ENCODE measurements at regions not wholly inside any gene's neighbourhood (a gene's known extent, or its start where the extent isn't known, plus 50 kb on each side); places are given as distances from the start of the nearest gene placed in this dataset.
A peak's percentile ranks its signal among the peaks of the same experiment; 100 is the strongest.

DNA sequence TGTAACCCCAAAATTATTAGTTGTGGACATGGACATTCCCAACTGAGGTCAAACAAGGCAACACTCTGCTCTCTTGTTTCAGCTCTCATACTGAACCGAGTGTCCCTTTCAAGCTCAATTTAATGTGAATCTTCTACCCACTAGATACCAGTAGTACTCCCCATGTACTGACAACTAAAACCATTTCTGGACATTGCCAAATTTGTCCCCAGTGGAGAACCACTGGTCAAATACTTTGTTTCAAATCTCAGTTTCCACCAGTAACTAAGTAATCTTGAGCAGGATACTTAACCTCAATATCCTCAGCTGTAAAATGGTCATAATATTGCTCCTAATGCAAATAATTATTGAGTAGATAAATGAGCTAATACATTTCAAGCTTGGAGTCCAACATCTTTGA is 566.0 kb downstream of the ZIC1 start:
- Mint-ChIP-seq H3K9me3 (peaks cover 7% of the 10 kb centered on the region), H3K27ac (ENCODE audit: unreplicated experiment) (no peak overlapping the region), H3K36me3 (ENCODE audit: low read depth) (peaks cover 7% of the 10 kb centered on the region), H3K27me3 (ENCODE audit: low read depth) (no peaks in the 10 kb centered on the region), H3K4me1 (no peaks in the 10 kb centered on the region), H3K4me3 (no peak overlapping the region)
- no peak for DNase-seq (ENCODE audit: low read depth, low spot score)
- TF ChIP-seq, protein P1, sequence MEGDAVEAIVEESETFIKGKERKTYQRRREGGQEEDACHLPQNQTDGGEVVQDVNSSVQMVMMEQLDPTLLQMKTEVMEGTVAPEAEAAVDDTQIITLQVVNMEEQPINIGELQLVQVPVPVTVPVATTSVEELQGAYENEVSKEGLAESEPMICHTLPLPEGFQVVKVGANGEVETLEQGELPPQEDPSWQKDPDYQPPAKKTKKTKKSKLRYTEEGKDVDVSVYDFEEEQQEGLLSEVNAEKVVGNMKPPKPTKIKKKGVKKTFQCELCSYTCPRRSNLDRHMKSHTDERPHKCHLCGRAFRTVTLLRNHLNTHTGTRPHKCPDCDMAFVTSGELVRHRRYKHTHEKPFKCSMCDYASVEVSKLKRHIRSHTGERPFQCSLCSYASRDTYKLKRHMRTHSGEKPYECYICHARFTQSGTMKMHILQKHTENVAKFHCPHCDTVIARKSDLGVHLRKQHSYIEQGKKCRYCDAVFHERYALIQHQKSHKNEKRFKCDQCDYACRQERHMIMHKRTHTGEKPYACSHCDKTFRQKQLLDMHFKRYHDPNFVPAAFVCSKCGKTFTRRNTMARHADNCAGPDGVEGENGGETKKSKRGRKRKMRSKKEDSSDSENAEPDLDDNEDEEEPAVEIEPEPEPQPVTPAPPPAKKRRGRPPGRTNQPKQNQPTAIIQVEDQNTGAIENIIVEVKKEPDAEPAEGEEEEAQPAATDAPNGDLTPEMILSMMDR (conservative IDR thresholded peaks at IDR 0.05), result no peak

GRCh38 chr3:147977001-147977400 is 567.8 kb downstream of the ZIC1 start:
- Mint-ChIP-seq H3K36me3 (ENCODE audit: low read depth) (peaks cover 4% of the 10 kb centered on the region), H3K9me3 (peaks cover 7% of the 10 kb centered on the region), H3K4me1 (no peaks in the 10 kb centered on the region), H3K27me3 (ENCODE audit: low read depth) (no peaks in the 10 kb centered on the region), H3K27ac (ENCODE audit: unreplicated experiment) (no peak overlapping the region), H3K4me3 (no peak overlapping the region)
- TF ChIP-seq, protein P1 (conservative IDR thresholded peaks at IDR 0.05), result no peak
- DNase-seq (ENCODE audit: low read depth, low spot score), result no peak

DNA sequence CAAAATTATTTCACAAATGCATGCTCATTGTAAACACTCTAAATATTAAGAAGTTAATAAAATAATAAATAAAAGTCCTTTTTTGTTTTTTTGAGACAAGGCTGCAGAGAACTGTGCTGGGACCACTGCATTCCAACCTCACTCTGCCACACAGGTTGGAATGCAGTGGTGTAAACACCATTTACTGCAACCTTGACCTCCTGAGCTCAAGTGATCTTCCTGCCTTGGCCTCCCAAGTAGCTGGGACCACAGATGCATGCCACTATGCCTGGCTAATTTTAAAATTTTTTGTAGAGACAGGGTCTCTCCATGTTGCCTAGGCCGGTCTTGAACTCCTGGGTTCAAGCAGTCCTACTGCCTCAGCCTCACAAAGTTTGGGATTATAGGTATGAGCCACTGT is 578.4 kb downstream of the ZIC1 start:
- peaks cover 2% of the 10 kb centered on the region for H3K36me3 Mint-ChIP-seq (ENCODE audit: low read depth)
- DNase-seq (ENCODE audit: low read depth, low spot score), result no peak
- H3K27me3 Mint-ChIP-seq (ENCODE audit: low read depth), result no peaks in the 10 kb centered on the region
- no peak overlapping the region for H3K27ac Mint-ChIP-seq (ENCODE audit: unreplicated experiment)
- H3K4me3 Mint-ChIP-seq, result no peak overlapping the region
- H3K9me3 Mint-ChIP-seq, result peaks cover 2% of the 10 kb centered on the region
- peaks cover 4% of the 10 kb centered on the region for H3K4me1 Mint-ChIP-seq
- TF ChIP-seq, protein P1 (conservative IDR thresholded peaks at IDR 0.05), result no peak

DNA sequence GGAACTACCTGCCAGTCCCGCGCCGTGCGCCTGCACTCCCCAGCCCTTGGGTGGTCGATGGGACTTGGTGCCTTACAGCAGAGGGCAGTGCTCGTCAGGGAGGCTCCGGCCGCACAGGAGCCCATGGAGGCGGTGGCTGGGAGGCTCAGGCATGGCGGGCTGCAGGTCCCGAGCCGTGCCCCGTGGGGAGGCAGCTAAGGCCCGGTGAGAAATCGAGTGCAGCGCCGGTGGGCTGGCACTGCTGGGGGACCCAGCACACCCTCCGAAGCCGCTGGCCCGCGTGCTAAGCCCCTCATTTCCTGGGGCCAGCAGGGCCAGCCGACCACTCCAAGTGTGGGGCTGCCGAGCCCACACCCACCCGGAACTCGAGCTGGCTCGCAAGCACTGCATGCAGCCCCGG is 580.2 kb downstream of the ZIC1 start:
- Mint-ChIP-seq H3K4me3 (no peak overlapping the region), H3K27me3 (ENCODE audit: low read depth) (no peaks in the 10 kb centered on the region), H3K36me3 (ENCODE audit: low read depth) (peaks cover 2% of the 10 kb centered on the region), H3K27ac (ENCODE audit: unreplicated experiment) (no peak overlapping the region), H3K9me3 (peaks cover 2% of the 10 kb centered on the region), H3K4me1 (peaks cover 4% of the 10 kb centered on the region)
- TF ChIP-seq, protein P1 (conservative IDR thresholded peaks at IDR 0.05), result no peak
- no peak for DNase-seq (ENCODE audit: low read depth, low spot score)

- Mint-ChIP-seq H3K4me1 (peaks cover 30% of the 10 kb centered on the region), H3K4me3 (no peak overlapping the region), H3K36me3 (ENCODE audit: low read depth) (peaks cover 14% of the 10 kb centered on the region), H3K27me3 (ENCODE audit: low read depth) (no peaks in the 10 kb centered on the region), H3K9me3 (no peaks in the 10 kb centered on the region), H3K27ac (ENCODE audit: unreplicated experiment) (no peak overlapping the region)
- DNase-seq (ENCODE audit: low read depth, low spot score), result no peak
- TF ChIP-seq, protein P1 (conservative IDR thresholded peaks at IDR 0.05), result no peak
Measured at GRCh38 chr3:148002705-148003205, 593.6 kb downstream of the ZIC1 start.

- no peak for DNase-seq (ENCODE audit: low read depth, low spot score)
- Mint-ChIP-seq H3K4me3 (peak overlapping the region; percentile 61), H3K4me1 (peaks cover 30% of the 10 kb centered on the region), H3K9me3 (peaks cover 3% of the 10 kb centered on the region), H3K36me3 (ENCODE audit: low read depth) (peaks cover 8% of the 10 kb centered on the region), H3K27ac (ENCODE audit: unreplicated experiment) (no peak overlapping the region), H3K27me3 (ENCODE audit: low read depth) (no peaks in the 10 kb centered on the region)
- TF ChIP-seq, protein P1 (conservative IDR thresholded peaks at IDR 0.05), result no peak
Measured at GRCh38 chr3:148004331-148004730, 595.2 kb downstream of the ZIC1 start.

Measured in neural crest cell (in vitro differentiated cells).